HG02970 (cell line): ENCODE measurements at regions not wholly inside any gene's neighbourhood (a gene's known extent, or its start where the extent isn't known, plus 50 kb on each side); places are given as distances from the start of the nearest gene placed in this dataset.

Source experiments
- ATAC-seq: cut with Tn5 transposase; IDR thresholded peaks from one replicate; pipeline ENCODE4 v1.9.1; 2021; ENCODE audit warnings: mild to moderate bottlenecking, moderate library complexity, moderate number of reproducible peaks; ENCODE audit not compliant: unreplicated experiment, low FRiP score

DNA sequence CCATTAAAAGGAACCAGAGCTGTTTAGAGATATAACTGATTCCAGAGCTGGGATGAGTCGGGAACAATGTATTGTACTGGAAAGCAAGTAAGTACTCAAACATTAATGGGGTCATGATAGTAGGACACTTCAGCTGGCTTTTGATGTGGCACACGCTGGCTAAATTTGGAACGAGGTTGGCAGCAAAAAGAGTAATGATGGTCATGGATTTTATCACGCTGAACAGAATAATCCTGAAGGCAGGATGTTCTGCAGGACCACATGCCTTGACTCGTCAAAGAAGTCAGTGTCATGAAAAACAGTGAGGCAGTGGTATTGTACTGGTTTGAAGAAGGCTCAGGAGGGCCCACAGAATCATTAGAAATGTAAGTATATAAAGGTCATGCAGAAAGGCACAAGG is 220.3 kb downstream of the SNX13 start:
- ATAC-seq: no peak

GRCh38 chr7:17721736-17722285 is 218.5 kb downstream of the SNX13 start:
- no peak for ATAC-seq

GRCh38 chr7:17722798-17723197 is 217.5 kb downstream of the SNX13 start:
- ATAC-seq: no peak

DNA sequence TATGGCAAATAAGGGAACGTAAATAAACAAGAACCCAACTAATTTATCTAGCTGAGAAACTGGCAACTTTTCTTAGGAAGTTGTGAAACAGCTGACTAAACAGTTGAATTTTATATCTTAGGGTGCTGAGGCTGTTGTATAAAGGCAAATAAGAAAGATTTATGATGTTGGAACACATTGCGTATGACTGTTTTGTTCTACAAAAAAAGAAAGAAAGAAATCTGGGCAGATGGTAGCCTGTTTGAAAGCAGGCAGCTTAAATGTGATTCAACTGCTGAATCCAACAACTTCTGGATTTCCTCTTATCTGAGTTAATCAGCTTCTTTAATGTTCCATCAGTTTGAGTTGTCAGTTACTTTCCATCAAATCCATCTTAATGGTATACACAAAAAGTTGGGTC is 214.5 kb downstream of the SNX13 start:
- ATAC-seq: no peak

DNA sequence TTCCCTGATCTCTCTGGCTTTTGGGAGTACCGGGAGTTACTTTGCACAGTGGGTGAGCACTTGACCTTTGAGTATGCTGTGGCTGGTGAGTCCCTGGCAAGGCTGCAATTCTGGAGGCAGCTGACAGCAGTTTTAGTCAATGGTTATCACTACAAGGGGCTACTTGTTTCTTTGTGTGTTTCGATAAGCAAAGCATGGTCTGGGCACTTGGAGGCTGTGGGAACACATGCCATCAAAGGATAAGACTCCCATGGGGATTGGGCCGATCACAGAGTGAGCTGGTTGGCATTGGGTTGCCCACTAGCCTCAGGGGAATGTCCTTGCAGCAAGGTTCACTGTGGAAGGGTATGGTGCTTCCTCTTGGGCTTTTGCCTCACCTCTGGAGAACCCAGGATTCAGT is 208.2 kb downstream of the SNX13 start:
- no peak for ATAC-seq
